ENCODE measurements at regions not wholly inside any gene's neighbourhood (a gene's known extent, or its start where the extent isn't known, plus 50 kb on each side); places are given as distances from the start of the nearest gene placed in this dataset.

GRCh38 chr13:63699948-63700347 lies 2284.3 kb upstream of the PCDH20 start:
- no peak for TF ChIP-seq USF2 (IDR thresholded peaks at IDR 0.05; ENCODE audit: low read depth, low read length)
- TF ChIP-seq RFX5 (IDR thresholded peaks at IDR 0.05; ENCODE audit: low read depth, low read length): no peak
- no peak for TF ChIP-seq CTCF (conservative IDR thresholded peaks at IDR 0.05; ENCODE audit: low read depth, low read length)
- no peak for TF ChIP-seq MAZ (IDR thresholded peaks at IDR 0.05; ENCODE audit: borderline replicate concordance, low read depth, low read length)
- TF ChIP-seq MXI1 (IDR thresholded peaks at IDR 0.05; ENCODE audit: borderline replicate concordance, low read depth, low read length): no peak
- no peak for TF ChIP-seq POLR2A (IDR thresholded peaks at IDR 0.05; ENCODE audit: low read depth, low read length)
- TF ChIP-seq MAFK (IDR thresholded peaks at IDR 0.05; ENCODE audit: low read depth, low read length): no peak
- TF ChIP-seq ELK1 (IDR thresholded peaks at IDR 0.05; ENCODE audit: borderline replicate concordance, low read depth, low read length): no peak
- TF ChIP-seq CEBPB (IDR thresholded peaks at IDR 0.05; ENCODE audit: low read depth, low read length): no peak
- no peak for TF ChIP-seq BHLHE40 (IDR thresholded peaks at IDR 0.05; ENCODE audit: low read depth, low read length)
- no peak for TF ChIP-seq RCOR1 (IDR thresholded peaks at IDR 0.05; ENCODE audit: insufficient replicate concordance, low read length)
- TF ChIP-seq RAD21 (IDR thresholded peaks at IDR 0.05; ENCODE audit: low read length): no peak
